LNCaP clone FGC (cell line): ENCODE measurements at regions not wholly inside any gene's neighbourhood (a gene's known extent, or its start where the extent isn't known, plus 50 kb on each side); places are given as distances from the start of the nearest gene placed in this dataset.

Experiments used
- DNase-seq: peaks from one replicate; pipeline ENCODE4 v3.0.0-alpha.2; 2011; ENCODE audit warnings: low read depth
- H3K4me3 ChIP-seq: 2 replicates; pipeline ENCODE4 v1.5.1; 2011; ENCODE audit warnings: mild to moderate bottlenecking, low read depth, low read length, control low read depth
- CTCF ChIP-seq: IDR thresholded peaks from 2 replicates; pipeline ENCODE4 v1.5.1; 2012; ENCODE audit warnings: mild to moderate bottlenecking; ENCODE audit not compliant: control insufficient read depth, insufficient read depth; ENCODE audit errors: extremely low read depth

DNA sequence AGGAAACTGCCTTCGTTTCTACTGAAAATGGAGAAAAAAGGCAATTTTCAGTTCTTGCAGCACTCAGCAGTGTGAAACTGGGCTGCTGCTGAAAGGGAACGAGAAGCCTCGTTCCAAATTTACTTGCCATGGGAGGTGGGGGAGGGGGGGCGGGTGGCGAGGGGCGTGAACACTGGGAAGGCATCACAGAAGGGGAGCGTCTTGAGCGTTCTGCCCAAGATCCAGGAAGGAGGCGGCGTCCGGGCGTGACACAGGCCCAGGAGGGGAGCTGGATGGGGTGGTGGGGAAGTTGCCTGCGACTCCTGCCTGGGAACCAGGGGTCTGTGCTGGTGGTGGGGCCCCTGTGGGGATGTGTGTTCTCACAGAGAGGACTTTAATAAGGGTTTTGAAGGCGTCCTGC, 213.5 kb downstream of the CTTN start:
- no peak for DNase-seq
- no peak for TF ChIP-seq CTCF
- no peak overlapping the region for H3K4me3 ChIP-seq

DNA sequence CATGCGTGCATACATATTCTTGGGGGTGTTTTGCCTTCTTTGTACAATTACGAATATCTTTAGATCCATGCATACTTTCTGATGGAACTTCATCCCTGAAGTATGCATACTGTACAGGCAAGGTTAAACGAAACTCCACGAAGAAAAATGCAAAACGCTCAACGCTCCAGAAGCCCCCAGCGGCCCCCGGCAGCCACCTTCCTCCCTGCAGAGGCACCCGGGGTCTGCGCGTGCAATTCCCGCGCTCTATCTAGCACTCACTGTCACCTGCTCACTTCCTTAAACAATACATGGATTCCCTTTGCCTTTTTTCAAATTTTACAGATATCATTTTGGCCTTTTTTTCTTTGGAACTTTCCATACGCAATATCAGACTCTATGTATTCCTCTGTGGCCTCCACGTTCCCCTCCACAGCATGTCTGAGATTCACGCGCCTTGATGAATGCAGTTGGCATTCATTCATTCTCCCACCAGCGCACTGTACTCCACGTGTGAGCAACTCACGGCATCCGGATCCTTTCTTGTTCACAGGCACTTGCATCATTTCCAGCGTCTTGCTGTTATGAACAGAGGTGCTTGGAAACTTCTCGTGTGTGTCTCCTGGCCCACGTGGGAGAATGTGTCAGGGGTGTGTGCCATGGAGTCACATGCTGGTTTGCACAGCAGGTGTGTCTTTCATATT, 214.3 kb downstream of the CTTN start:
- no peak for TF ChIP-seq CTCF
- no peak for DNase-seq
- H3K4me3 ChIP-seq: no peak overlapping the region

- DNase-seq: no peak
- H3K4me3 ChIP-seq: no peak overlapping the region
- TF ChIP-seq CTCF: no peak
Observed at GRCh38 chr11:70614034-70614681, 215.8 kb downstream of the CTTN start.

- no peak overlapping the region for H3K4me3 ChIP-seq
- DNase-seq: no peak
- no peak for TF ChIP-seq CTCF
Observed at GRCh38 chr11:70615036-70615875, 216.9 kb downstream of the CTTN start.

DNA sequence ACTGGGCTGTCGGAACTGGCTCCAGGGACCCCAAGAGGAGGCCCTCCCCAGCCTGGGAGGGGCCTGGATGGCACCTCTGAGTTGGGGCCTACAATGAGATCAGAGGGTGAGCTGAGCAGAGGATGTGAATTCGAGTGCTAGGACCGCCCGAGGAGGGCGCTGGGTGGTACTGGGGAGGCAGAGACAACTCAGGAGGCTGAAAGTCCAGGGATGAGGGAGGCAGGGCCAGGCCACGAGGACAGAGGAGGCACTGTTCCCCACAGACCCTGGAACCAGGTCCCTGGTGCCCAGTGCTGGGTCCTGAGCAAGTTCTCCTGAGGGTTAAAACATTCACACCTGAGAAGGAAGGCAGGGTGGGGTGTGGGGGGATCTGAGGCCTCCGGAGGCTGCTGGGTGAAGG, 218.0 kb downstream of the CTTN start:
- no peak overlapping the region for H3K4me3 ChIP-seq
- no peak for TF ChIP-seq CTCF
- no peak for DNase-seq

- DNase-seq: no peak
- no peak for TF ChIP-seq CTCF
Observed at GRCh38 chr11:70616938-70617654, 218.8 kb downstream of the CTTN start.

More at GRCh38 chr11:70616938-70617654, 218.8 kb downstream of the CTTN start:
- H3K4me3 ChIP-seq: no peak overlapping the region
